Liver (tissue), 3 donors: ENCODE measurements at regions not wholly inside any gene's neighbourhood (a gene's known extent, or its start where the extent isn't known, plus 50 kb on each side); places are given as distances from the start of the nearest gene placed in this dataset.

Experiments used
- EGR1 ChIP-seq, 2 donors: IDR thresholded peaks; 2 replicates each; pipeline ENCODE4 v1.6.1; 2016 to 2018; ENCODE audit warnings: antibody characterized with exemption in 2 of 2, low read depth in 2 of 2
- GABPA ChIP-seq, 2 donors: IDR thresholded peaks in 1 of 2; conservative IDR thresholded peaks in 1 of 2; 2 replicates each; pipeline ENCODE4 v1.6.1; 2016; ENCODE audit warnings: antibody characterized with exemption in 2 of 2, mild to moderate bottlenecking in 1 of 2, moderate library complexity in 1 of 2
- JUND ChIP-seq, 2 donors: IDR thresholded peaks; 2 replicates each; pipeline ENCODE4 v1.6.1; 2016; ENCODE audit warnings: antibody characterized with exemption in 2 of 2
- MAX ChIP-seq: IDR thresholded peaks from 2 replicates; pipeline ENCODE4 v1.6.1; 2016; ENCODE audit warnings: antibody characterized with exemption
- RAD21 ChIP-seq, 2 donors: IDR thresholded peaks; 2 replicates each; pipeline ENCODE4 v1.6.1; 2016; ENCODE audit warnings: antibody characterized with exemption in 2 of 2, mild to moderate bottlenecking in 2 of 2
- TAF1 ChIP-seq: conservative IDR thresholded peaks from 2 replicates; pipeline ENCODE4 v1.6.1; 2016; ENCODE audit warnings: antibody characterized with exemption, mild to moderate bottlenecking
- YY1 ChIP-seq: IDR thresholded peaks from 2 replicates; pipeline ENCODE4 v1.6.1; 2016; ENCODE audit warnings: antibody characterized with exemption, mild to moderate bottlenecking
- ZBTB33 ChIP-seq: IDR thresholded peaks from 2 replicates; pipeline ENCODE4 v1.6.1; 2016; ENCODE audit warnings: antibody characterized with exemption
- TF ChIP-seq, protein P1 (sequence below): fragments of 150-350 bp; IDR thresholded peaks from 2 replicates; pipeline ENCODE4 v1.5.1; 2017; ENCODE audit warnings: improper control_type of control experiment, low read depth, low read length; ENCODE audit not compliant: missing input control
- TF ChIP-seq, protein P2 (sequence below): IDR thresholded peaks from 2 replicates; pipeline ENCODE4 v1.6.1; 2016; ENCODE audit warnings: antibody characterized with exemption, mild to moderate bottlenecking
- donor health status: healthy.
- donor health status: healthy.

GRCh38 chrY:15402451-15402850, 878.1 kb downstream of the NLGN4Y start:
- TF ChIP-seq, protein P1, sequence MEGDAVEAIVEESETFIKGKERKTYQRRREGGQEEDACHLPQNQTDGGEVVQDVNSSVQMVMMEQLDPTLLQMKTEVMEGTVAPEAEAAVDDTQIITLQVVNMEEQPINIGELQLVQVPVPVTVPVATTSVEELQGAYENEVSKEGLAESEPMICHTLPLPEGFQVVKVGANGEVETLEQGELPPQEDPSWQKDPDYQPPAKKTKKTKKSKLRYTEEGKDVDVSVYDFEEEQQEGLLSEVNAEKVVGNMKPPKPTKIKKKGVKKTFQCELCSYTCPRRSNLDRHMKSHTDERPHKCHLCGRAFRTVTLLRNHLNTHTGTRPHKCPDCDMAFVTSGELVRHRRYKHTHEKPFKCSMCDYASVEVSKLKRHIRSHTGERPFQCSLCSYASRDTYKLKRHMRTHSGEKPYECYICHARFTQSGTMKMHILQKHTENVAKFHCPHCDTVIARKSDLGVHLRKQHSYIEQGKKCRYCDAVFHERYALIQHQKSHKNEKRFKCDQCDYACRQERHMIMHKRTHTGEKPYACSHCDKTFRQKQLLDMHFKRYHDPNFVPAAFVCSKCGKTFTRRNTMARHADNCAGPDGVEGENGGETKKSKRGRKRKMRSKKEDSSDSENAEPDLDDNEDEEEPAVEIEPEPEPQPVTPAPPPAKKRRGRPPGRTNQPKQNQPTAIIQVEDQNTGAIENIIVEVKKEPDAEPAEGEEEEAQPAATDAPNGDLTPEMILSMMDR = no peak
- no peak for TF ChIP-seq TAF1
- TF ChIP-seq JUND (IDR thresholded peaks at IDR 0.05) = no peak
- TF ChIP-seq ZBTB33 = no peak
- no peak for TF ChIP-seq MAX
- no peak for TF ChIP-seq EGR1 (IDR thresholded peaks at IDR 0.05; ENCODE audit: low read depth in 2 of 2)
- no peak for TF ChIP-seq YY1
- no peak for TF ChIP-seq GABPA (IDR thresholded peaks at IDR 0.05 in 1 of 2, conservative IDR thresholded peaks at IDR 0.05 in 1 of 2)
- no peak for TF ChIP-seq RAD21 (IDR thresholded peaks at IDR 0.05)
- TF ChIP-seq, protein P2, sequence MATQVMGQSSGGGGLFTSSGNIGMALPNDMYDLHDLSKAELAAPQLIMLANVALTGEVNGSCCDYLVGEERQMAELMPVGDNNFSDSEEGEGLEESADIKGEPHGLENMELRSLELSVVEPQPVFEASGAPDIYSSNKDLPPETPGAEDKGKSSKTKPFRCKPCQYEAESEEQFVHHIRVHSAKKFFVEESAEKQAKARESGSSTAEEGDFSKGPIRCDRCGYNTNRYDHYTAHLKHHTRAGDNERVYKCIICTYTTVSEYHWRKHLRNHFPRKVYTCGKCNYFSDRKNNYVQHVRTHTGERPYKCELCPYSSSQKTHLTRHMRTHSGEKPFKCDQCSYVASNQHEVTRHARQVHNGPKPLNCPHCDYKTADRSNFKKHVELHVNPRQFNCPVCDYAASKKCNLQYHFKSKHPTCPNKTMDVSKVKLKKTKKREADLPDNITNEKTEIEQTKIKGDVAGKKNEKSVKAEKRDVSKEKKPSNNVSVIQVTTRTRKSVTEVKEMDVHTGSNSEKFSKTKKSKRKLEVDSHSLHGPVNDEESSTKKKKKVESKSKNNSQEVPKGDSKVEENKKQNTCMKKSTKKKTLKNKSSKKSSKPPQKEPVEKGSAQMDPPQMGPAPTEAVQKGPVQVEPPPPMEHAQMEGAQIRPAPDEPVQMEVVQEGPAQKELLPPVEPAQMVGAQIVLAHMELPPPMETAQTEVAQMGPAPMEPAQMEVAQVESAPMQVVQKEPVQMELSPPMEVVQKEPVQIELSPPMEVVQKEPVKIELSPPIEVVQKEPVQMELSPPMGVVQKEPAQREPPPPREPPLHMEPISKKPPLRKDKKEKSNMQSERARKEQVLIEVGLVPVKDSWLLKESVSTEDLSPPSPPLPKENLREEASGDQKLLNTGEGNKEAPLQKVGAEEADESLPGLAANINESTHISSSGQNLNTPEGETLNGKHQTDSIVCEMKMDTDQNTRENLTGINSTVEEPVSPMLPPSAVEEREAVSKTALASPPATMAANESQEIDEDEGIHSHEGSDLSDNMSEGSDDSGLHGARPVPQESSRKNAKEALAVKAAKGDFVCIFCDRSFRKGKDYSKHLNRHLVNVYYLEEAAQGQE = no peak
